Stimulated activated CD4-positive, alpha-beta T cell treated with anti-CD3 and anti-CD28 coated beads, Interleukin-1b, Interleukin-23, amount 100 ng/mL, for 1 hour (primary cell): ENCODE measurements at regions not wholly inside any gene's neighbourhood (a gene's known extent, or its start where the extent isn't known, plus 50 kb on each side); places are given as distances from the start of the nearest gene placed in this dataset.
"Not testable (repeated sequence)": the region's sequence is repeated elsewhere in the genome, so short reads cannot be mapped to it uniquely, and the experiment has no call there.

ENCODE experiments used
- DNase-seq, 2 donors: peaks; one replicate each; pipeline ENCODE4 v3.0.0-alpha.2; 2020; ENCODE audit warnings: low read depth in 2 of 2

GRCh38 chr1:143839182-143839581 lies 132.6 kb downstream of the FAM72C start:
- DNase-seq = not testable (repeated sequence)

DNA sequence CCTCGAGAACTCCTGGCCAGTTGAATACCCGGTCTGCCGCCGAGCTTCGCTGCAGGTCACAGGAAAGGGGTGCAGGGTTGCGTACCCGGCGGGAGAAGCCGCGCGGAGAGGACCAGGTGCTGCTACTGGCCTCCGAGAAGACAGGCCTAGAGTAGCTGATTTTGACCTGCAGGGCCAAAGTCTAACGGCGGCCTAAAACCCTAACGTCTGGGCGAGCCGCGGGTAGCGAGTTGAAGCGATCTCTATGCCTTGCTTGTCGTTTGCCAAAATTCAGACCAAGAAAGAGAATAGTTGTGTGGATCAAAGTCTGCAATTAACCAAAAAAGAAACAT lies 133.2 kb downstream of the FAM72C start:
- not testable (repeated sequence) for DNase-seq

- DNase-seq = not testable (repeated sequence)
Observed at GRCh38 chr1:143837924-143838597, 133.7 kb downstream of the FAM72C start.

DNA sequence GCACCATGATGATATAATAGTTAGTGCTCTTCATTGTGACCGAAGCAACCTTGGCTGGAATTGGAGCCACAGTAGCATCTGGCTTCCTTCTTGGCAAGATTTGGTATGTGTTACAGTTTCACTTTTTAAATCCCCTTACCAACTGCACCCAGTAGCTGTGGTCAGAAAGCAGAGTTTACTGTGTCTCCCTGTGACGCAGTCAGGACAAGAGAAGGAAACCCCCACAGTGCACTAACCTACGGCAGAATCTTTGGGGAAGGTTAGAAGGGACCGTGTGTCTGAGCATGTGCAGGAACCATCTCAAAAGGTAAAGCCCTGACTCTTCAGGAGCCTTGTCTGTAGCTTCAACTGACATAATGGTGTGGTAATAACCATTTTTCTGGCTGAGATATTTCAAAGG lies 138.4 kb downstream of the FAM72C start:
- not testable (repeated sequence) for DNase-seq

DNA sequence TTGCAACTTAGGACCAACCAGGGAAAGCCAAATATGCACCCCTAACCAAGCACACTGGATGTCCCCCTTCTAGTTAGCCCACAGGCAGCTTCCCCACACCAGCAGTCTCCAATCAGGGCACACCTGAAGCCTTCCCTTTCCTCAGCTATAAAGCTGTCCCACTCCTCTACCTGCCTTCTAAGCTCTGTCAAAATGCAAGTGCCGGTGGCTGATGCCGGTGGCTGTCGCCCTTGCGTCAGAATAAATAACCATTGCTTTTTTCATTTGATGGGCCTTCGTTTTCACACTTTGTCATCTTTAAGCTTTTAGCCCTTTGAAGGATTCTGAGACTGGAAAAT lies 139.4 kb downstream of the FAM72C start:
- not testable (repeated sequence) for DNase-seq

- DNase-seq = not testable (repeated sequence)
Observed at GRCh38 chr1:143831479-143832378, 140.1 kb downstream of the FAM72C start.

- not testable (repeated sequence) for DNase-seq
Observed at GRCh38 chr1:143826162-143826561, 145.6 kb downstream of the FAM72C start.

DNA sequence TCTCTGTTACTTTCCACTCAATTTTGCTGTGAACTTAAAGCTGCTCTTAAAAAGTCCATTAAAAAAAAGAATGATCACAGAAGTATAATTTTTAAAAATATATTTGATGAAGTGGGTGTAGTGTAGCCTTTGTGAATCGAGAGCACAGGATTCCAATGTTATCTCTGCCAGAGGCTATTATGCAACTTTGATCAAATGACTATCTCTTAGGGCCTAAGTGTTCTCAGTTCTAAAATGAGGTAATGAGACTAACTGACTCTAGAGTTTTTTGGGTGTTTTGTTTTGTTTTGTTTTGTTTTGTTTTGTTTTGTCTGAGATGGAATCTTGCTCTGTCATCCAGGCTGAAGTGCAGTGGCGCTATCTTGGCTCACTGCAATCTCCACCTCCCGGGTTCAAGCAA lies 147.5 kb downstream of the FAM72C start:
- not testable (repeated sequence) for DNase-seq

- DNase-seq = not testable (repeated sequence)
Observed at GRCh38 chr1:143820058-143820457, 151.7 kb downstream of the FAM72C start.

DNA sequence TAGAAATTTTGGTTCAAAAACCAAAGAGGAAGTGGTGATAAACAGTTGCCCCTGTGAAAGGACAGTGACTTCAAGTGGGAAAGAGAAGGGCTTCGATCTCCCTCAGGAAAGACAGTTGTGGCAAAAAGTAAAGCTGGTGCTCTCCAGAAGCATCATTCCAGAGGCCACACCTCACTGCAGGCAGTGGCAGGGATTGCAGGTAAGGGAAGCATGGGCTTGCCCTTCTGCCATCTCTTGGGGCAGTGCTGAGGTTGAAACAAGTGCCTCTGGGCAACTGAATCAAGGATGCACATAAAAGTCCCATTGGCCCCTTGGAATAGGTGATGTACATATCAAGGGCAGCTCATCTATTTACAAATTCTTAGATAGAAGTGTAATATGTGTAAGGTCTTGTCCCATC lies 155.4 kb downstream of the FAM72C start:
- DNase-seq = not testable (repeated sequence)

DNA sequence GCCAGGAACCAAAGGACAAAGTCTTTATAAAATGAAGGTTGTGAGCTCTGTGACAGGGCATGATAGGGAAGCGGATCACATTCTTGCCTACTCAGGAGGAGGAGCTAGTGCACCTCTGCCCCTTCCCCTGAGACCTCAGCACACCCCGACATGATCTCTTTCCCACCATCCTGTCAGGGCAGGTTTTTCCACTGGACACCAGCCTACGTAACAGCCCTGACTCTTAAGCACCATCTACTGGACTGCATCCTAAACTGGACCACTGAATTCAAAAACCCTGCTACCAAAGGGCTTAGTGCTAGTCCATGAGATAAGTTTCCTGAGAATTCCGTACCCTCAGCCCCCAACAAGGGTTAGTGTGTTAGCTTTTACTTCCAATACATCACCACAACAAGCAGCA lies 166.4 kb downstream of the FAM72C start:
- not testable (repeated sequence) for DNase-seq

- not testable (repeated sequence) for DNase-seq
Observed at GRCh38 chr1:143804707-143805356, 167.0 kb downstream of the FAM72C start.

DNA sequence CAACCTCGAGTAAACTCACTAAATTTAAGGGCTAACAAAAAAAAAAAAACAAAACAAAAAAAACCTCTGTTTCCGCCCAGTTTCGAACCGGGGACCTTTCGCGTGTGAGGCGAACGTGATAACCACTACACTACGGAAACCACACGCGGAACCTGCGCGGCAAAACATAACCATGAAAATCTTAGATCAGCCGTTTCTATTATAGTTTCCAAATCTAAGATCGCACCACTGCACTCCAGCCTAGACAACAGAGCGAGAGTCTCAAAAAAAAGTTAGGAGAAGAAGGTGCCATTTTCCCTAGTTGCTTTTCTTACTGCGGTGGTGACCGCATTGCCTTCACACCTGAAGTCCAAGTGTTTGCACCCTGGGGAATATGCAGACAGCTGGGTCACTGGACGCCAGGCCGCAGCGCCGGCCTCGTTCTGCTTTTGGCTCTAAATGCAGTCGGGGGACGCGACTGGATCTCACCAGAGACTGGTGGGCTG lies 167.8 kb downstream of the FAM72C start:
- DNase-seq = not testable (repeated sequence)

- DNase-seq = not testable (repeated sequence)
Observed at GRCh38 chr1:143803095-143803494, 168.7 kb downstream of the FAM72C start.

DNA sequence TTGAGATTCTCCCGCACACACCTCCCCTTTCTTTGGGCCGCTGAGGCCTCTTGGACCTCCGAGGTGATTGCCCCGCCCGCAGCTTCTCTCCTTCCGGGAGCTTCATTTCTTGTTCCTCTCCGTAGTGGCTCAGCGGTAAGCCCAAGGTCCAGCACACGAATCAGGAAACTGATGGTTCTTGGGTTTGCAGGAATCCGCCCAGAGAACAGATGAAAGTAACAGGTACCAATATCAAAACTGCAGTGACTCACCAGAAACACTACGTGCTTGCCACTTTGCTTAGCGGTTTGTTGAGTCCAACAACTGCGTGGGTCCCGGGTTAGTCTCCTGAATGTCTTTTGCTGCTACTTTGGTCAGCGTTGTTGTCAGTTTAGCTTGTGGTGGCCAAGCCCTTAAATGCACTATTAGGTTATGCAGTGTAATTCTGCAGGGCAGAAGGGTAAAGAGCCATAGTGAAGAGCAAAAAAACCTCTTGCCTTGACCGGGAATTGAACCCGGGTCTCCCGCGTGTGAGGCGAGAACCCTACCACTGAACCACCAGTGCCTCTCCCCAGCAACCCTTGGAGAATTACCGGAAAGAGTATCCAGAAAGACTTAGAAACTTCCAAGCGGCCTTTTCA lies 172.1 kb downstream of the FAM72C start:
- DNase-seq = not testable (repeated sequence)

- DNase-seq = not testable (repeated sequence)
Observed at GRCh38 chr1:143796369-143796768, 175.4 kb downstream of the FAM72C start.

DNA sequence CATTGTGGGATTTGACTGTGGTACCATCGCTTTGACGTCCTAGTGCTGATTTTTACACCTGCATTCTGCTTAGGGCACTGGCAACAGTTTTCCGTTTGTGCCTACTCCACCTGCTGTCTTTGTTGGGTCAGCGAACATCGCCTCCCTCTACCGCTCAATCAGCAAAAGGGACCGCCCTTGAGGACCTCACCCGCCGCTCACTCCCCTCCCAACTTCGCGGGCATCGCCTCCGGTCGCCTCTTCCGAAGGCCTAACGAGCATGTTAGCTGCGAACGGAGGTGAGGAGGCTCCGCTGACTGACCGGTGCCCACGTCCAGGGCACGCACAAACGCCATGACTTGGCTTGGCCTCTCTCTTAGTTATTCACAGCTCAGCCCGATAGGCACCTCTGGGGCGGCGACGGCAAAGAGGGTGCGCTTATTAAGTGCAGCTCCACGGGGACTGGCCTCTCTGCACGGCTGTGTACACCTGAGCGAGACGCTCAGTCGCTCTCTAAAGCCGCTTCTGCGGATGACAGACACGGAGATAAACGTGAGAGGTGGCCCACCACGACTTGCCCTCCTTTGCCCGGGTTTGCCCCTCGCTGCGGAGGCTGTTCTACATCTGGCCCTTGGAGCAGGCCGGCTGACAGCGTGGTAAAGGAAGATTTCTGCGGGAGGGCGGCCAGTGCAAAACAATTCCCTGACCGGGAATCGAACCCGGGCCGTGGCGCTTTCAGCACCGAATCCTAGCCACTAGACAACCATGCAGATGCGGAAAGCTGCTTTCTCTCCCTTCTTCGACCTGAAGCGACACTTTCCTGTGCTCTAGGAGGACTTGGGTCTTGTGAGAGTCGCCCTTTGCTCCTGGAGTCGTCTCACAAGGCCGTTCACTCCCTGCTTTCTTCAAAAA lies 179.5 kb downstream of the FAM72C start:
- not testable (repeated sequence) for DNase-seq

GRCh38 chr1:143786381-143786780 lies 185.4 kb downstream of the FAM72C start:
- not testable (repeated sequence) for DNase-seq

- DNase-seq = not testable (repeated sequence)
Observed at GRCh38 chr1:143785883-143786282, 185.9 kb downstream of the FAM72C start.

GRCh38 chr1:143784239-143784882 lies 187.4 kb downstream of the FAM72C start:
- DNase-seq = not testable (repeated sequence)
